ENCODE measurements at regions not wholly inside any gene's neighbourhood (a gene's known extent, or its start where the extent isn't known, plus 50 kb on each side); places are given as distances from the start of the nearest gene placed in this dataset.
"Not testable (repeated sequence)": the region's sequence is repeated elsewhere in the genome, so short reads cannot be mapped to it uniquely, and the experiment has no call there.

- not testable (repeated sequence) for TF ChIP-seq CTCF (IDR thresholded peaks at IDR 0.05); MAX (CRISPR knock-in tag; IDR thresholded peaks at IDR 0.05); AFF4 (CRISPR knock-in tag; IDR thresholded peaks at IDR 0.05; ENCODE audit: borderline replicate concordance)
These were observed 476.5 kb upstream of the SMIM31 start for GRCh38 chr4:164277414-164277813.

Measured in WTC11 (cell line).